WTC11 (cell line): ENCODE measurements at regions not wholly inside any gene's neighbourhood (a gene's known extent, or its start where the extent isn't known, plus 50 kb on each side); places are given as distances from the start of the nearest gene placed in this dataset.

ENCODE experiments used
- ATF1 ChIP-seq: sonication (generic); formaldehyde crosslinking; IDR thresholded peaks from 2 replicates; pipeline ENCODE4 v1.8.1; 2023; ENCODE audit warnings: mild to moderate bottlenecking, moderate library complexity, missing genetic modification reagents
- CDX4 ChIP-seq: fragments of 250-450 bp; sonication (Bioruptor Pico); IDR thresholded peaks from 2 replicates; pipeline ENCODE4 v1.9.0; 2021; ENCODE audit warnings: moderate library complexity, mild to moderate bottlenecking, inconsistent platforms, borderline replicate concordance
- NFATC4 ChIP-seq: fragments of 250-450 bp; sonication (Bioruptor Pico); IDR thresholded peaks from 2 replicates; pipeline ENCODE4 v1.9.0; 2021; ENCODE audit warnings: mild to moderate bottlenecking
- NFYB ChIP-seq: sonication (generic); formaldehyde crosslinking; conservative IDR thresholded peaks from 2 replicates; pipeline ENCODE4 v1.8.0; 2022; ENCODE audit warnings: low read depth, missing genetic modification reagents
- RELA ChIP-seq: sonication (generic); formaldehyde crosslinking; IDR thresholded peaks from 2 replicates; pipeline ENCODE4 v1.8.1; 2022; ENCODE audit warnings: missing genetic modification reagents, mild to moderate bottlenecking, borderline replicate concordance
- SMAD3 ChIP-seq: sonication (generic); formaldehyde crosslinking; IDR thresholded peaks from 2 replicates; pipeline ENCODE4 v1.8.0; 2022; ENCODE audit warnings: missing genetic modification reagents, mild to moderate bottlenecking, borderline replicate concordance
- STAT6 ChIP-seq: sonication (generic); formaldehyde crosslinking; conservative IDR thresholded peaks from 2 replicates; pipeline ENCODE4 v1.8.1; 2023; ENCODE audit warnings: mild to moderate bottlenecking, low read depth, missing genetic modification reagents, moderate library complexity
- USF1 ChIP-seq: sonication (generic); formaldehyde crosslinking; IDR thresholded peaks from 2 replicates; pipeline ENCODE4 v1.8.0; 2022; ENCODE audit warnings: mild to moderate bottlenecking, missing genetic modification reagents
- ZNF121 ChIP-seq: sonication (generic); formaldehyde crosslinking; IDR thresholded peaks from 2 replicates; pipeline ENCODE4 v1.8.0; 2023; ENCODE audit warnings: missing genetic modification reagents
- ZNF138 ChIP-seq: sonication (generic); formaldehyde crosslinking; conservative IDR thresholded peaks from 2 replicates; pipeline ENCODE4 v1.8.1; 2022; ENCODE audit warnings: mild to moderate bottlenecking, moderate library complexity, missing genetic modification reagents
- ZNF317 ChIP-seq: sonication (generic); formaldehyde crosslinking; IDR thresholded peaks from 2 replicates; pipeline ENCODE4 v1.8.1; 2023; ENCODE audit warnings: low read depth, mild to moderate bottlenecking, moderate library complexity, missing genetic modification reagents, borderline replicate concordance
- TF ChIP-seq, protein P1 (sequence below): sonication (generic); formaldehyde crosslinking; IDR thresholded peaks from 2 replicates; pipeline ENCODE4 v1.8.1; 2023; ENCODE audit warnings: mild to moderate bottlenecking, missing genetic modification reagents
- TF ChIP-seq, protein P2 (sequence below): fragments of 200-600 bp; IDR thresholded peaks from 2 replicates; pipeline ENCODE4 v1.8.0; 2022; ENCODE audit warnings: antibody characterized with exemption

- TF ChIP-seq ZNF138 (no peak), CDX4 (no peak), SMAD3 (no peak), ZNF317 (no peak), ATF1 (CRISPR knock-in tag) (no peak), STAT6 (CRISPR knock-in tag) (no peak), NFATC4 (CRISPR knock-in tag) (no peak), USF1 (CRISPR knock-in tag) (no peak), RELA (no peak), NFYB (no peak), ZNF121 (CRISPR knock-in tag) (no peak)
- TF ChIP-seq, protein P1, sequence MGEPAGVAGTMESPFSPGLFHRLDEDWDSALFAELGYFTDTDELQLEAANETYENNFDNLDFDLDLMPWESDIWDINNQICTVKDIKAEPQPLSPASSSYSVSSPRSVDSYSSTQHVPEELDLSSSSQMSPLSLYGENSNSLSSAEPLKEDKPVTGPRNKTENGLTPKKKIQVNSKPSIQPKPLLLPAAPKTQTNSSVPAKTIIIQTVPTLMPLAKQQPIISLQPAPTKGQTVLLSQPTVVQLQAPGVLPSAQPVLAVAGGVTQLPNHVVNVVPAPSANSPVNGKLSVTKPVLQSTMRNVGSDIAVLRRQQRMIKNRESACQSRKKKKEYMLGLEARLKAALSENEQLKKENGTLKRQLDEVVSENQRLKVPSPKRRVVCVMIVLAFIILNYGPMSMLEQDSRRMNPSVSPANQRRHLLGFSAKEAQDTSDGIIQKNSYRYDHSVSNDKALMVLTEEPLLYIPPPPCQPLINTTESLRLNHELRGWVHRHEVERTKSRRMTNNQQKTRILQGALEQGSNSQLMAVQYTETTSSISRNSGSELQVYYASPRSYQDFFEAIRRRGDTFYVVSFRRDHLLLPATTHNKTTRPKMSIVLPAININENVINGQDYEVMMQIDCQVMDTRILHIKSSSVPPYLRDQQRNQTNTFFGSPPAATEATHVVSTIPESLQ (CRISPR knock-in tag) = no peak
- TF ChIP-seq, protein P2, sequence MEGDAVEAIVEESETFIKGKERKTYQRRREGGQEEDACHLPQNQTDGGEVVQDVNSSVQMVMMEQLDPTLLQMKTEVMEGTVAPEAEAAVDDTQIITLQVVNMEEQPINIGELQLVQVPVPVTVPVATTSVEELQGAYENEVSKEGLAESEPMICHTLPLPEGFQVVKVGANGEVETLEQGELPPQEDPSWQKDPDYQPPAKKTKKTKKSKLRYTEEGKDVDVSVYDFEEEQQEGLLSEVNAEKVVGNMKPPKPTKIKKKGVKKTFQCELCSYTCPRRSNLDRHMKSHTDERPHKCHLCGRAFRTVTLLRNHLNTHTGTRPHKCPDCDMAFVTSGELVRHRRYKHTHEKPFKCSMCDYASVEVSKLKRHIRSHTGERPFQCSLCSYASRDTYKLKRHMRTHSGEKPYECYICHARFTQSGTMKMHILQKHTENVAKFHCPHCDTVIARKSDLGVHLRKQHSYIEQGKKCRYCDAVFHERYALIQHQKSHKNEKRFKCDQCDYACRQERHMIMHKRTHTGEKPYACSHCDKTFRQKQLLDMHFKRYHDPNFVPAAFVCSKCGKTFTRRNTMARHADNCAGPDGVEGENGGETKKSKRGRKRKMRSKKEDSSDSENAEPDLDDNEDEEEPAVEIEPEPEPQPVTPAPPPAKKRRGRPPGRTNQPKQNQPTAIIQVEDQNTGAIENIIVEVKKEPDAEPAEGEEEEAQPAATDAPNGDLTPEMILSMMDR = no peak
Measured at GRCh38 chr4:180951312-180951711, 1291.9 kb upstream of the TENM3 start.
